HG03439 (cell line): ENCODE measurements at regions not wholly inside any gene's neighbourhood (a gene's known extent, or its start where the extent isn't known, plus 50 kb on each side); places are given as distances from the start of the nearest gene placed in this dataset.

Experiments used
- ATAC-seq: cut with Tn5 transposase; IDR thresholded peaks from one replicate; pipeline ENCODE4 v1.9.1; 2021; ENCODE audit warnings: mild to moderate bottlenecking, moderate library complexity; ENCODE audit not compliant: unreplicated experiment

GRCh38 chr5:125348221-125348692 lies 601.8 kb upstream of the ZNF608 start:
- no peak for ATAC-seq

GRCh38 chr5:125348936-125349831 lies 602.7 kb upstream of the ZNF608 start:
- ATAC-seq = no peak

GRCh38 chr5:125357660-125358059 lies 611.2 kb upstream of the ZNF608 start:
- ATAC-seq = no peak

- no peak for ATAC-seq
Measured at GRCh38 chr5:125365747-125366146, 619.3 kb upstream of the ZNF608 start.

GRCh38 chr5:125367702-125368101 lies 621.3 kb upstream of the ZNF608 start:
- ATAC-seq = no peak

GRCh38 chr5:125370461-125371205 lies 624.2 kb upstream of the ZNF608 start:
- ATAC-seq = no peak

GRCh38 chr5:125372694-125373631 lies 626.5 kb upstream of the ZNF608 start:
- no peak for ATAC-seq

- no peak for ATAC-seq
Measured at GRCh38 chr5:125375143-125375542, 628.7 kb upstream of the ZNF608 start.

GRCh38 chr5:125376059-125376641 lies 629.7 kb upstream of the ZNF608 start:
- no peak for ATAC-seq

GRCh38 chr5:125377141-125377540 lies 630.7 kb upstream of the ZNF608 start:
- no peak for ATAC-seq

- ATAC-seq = no peak
Measured at GRCh38 chr5:125381290-125381689, 634.9 kb upstream of the ZNF608 start.

GRCh38 chr5:125384071-125384470 lies 637.6 kb upstream of the ZNF608 start:
- ATAC-seq = no peak

GRCh38 chr5:125390326-125390725 lies 643.9 kb upstream of the ZNF608 start:
- ATAC-seq = no peak

- no peak for ATAC-seq
Measured at GRCh38 chr5:125393221-125393815, 646.9 kb upstream of the ZNF608 start.

GRCh38 chr5:125394661-125395280 lies 648.3 kb upstream of the ZNF608 start:
- ATAC-seq = no peak

- no peak for ATAC-seq
Measured at GRCh38 chr5:125396462-125396861, 650.0 kb upstream of the ZNF608 start.

- ATAC-seq = no peak
Measured at GRCh38 chr5:125398466-125398865, 652.0 kb upstream of the ZNF608 start.

GRCh38 chr5:125399885-125400284 lies 653.4 kb upstream of the ZNF608 start:
- ATAC-seq = no peak

GRCh38 chr5:125401724-125402622 lies 655.5 kb upstream of the ZNF608 start:
- no peak for ATAC-seq
